ENCODE measurements at regions not wholly inside any gene's neighbourhood (a gene's known extent, or its start where the extent isn't known, plus 50 kb on each side); places are given as distances from the start of the nearest gene placed in this dataset.

GRCh38 chr13:21831654-21832324 is 160.9 kb downstream of the FGF9 start:
- no peak for TF ChIP-seq TAF1 (IDR thresholded peaks at IDR 0.05; ENCODE audit: borderline replicate concordance, low read depth, low read length)
- no peak for TF ChIP-seq TCF12 (IDR thresholded peaks at IDR 0.05)
- TF ChIP-seq RFX5 (IDR thresholded peaks at IDR 0.05; ENCODE audit: low read length): no peak
- no peak for TF ChIP-seq CTCF (IDR thresholded peaks at IDR 0.05)
- no peak for TF ChIP-seq REST (IDR thresholded peaks at IDR 0.05; ENCODE audit: low read depth, low read length)
- TF ChIP-seq FOXJ3 (CRISPR knock-in tag; IDR thresholded peaks at IDR 0.05): no peak
- TF ChIP-seq USF1 (IDR thresholded peaks at IDR 0.05; ENCODE audit: borderline replicate concordance, low read depth): no peak
- TF ChIP-seq EP300 (IDR thresholded peaks at IDR 0.05; ENCODE audit: borderline replicate concordance in 1 of 2, low read depth in 1 of 2, low read length in 1 of 2): no peak
- no peak for TF ChIP-seq TEAD4 (IDR thresholded peaks at IDR 0.05; ENCODE audit: borderline replicate concordance, insufficient read depth)
- TF ChIP-seq MAX (IDR thresholded peaks at IDR 0.05; ENCODE audit: low read depth): no peak

Measured in SK-N-SH (cell line).